SK-N-SH (cell line): ENCODE measurements at regions not wholly inside any gene's neighbourhood (a gene's known extent, or its start where the extent isn't known, plus 50 kb on each side); places are given as distances from the start of the nearest gene placed in this dataset.

Source experiments
- CTCF ChIA-PET: fragments of 300-600, 350-600 bp; formaldehyde crosslinking; extraction: SDS; loops from one replicate; lab custom pipeline; 2021; lab: Yijun Ruan, JAX
- POLR2A ChIA-PET: fragments of 350-600 bp; sonication (Branson Sonifier 250); formaldehyde crosslinking; extraction: SDS; loops from one replicate; lab custom pipeline; 2020; ENCODE audit warnings: antibody characterized with exemption, inconsistent platforms; lab: Yijun Ruan, JAX
- DNase-seq: peaks from one replicate; pipeline ENCODE4 v3.0.0; 2012
- H2AFZ ChIP-seq: fragments of 200-600 bp; sonication (generic); 2 replicates; pipeline ENCODE4 v1.8.1; 2016; ENCODE audit warnings: antibody characterized with exemption, mild to moderate bottlenecking, low read depth
- H3F3A ChIP-seq: fragments of 200-600 bp; sonication (generic); replicated peaks from 2 replicates; pipeline ENCODE3; 2016; ENCODE audit warnings: antibody characterized with exemption, mild to moderate bottlenecking; ENCODE audit not compliant: insufficient read depth
- H3K27ac ChIP-seq, 2 experiments: fragments of 200-500 bp in 1 of 2; fragments of 200-600 bp in 1 of 2; sonication (Bioruptor generic) in 1 of 2; sonication (generic), shearing (Covaris generic) in 1 of 2; 2 replicates each; pipeline versions ENCODE4 v1.5.1 to v1.6.1; 2014 to 2016; ENCODE audit warnings: low read depth in 2 of 2, inconsistent platforms in 1 of 2, low read length in 1 of 2, mild to moderate bottlenecking in 1 of 2, mixed read lengths in 1 of 2
- H3K27me3 ChIP-seq: fragments of 200-600 bp; sonication (generic), shearing (Covaris generic); 2 replicates; pipeline ENCODE4 v1.6.1; 2016; ENCODE audit warnings: mixed run types; ENCODE audit not compliant: insufficient read depth
- H3K36me3 ChIP-seq, 2 experiments: fragments of 200-500 bp in 1 of 2; fragments of 200-600 bp in 1 of 2; sonication (Bioruptor generic) in 1 of 2; sonication (generic) in 1 of 2; replicated peaks in 1 of 2; 2 replicates each; pipeline versions ENCODE3 to v1.5.1; 2014 to 2016; ENCODE audit warnings: low read length in 1 of 2, mild to moderate bottlenecking in 1 of 2; ENCODE audit not compliant: insufficient read depth in 2 of 2, control insufficient read depth in 1 of 2
- H3K4me1 ChIP-seq, 2 experiments: fragments of 200-500 bp in 1 of 2; fragments of 200-600 bp in 1 of 2; sonication (Bioruptor generic) in 1 of 2; sonication (generic), shearing (Covaris generic) in 1 of 2; 2 replicates each; pipeline versions ENCODE4 v1.5.1 to v1.6.1; 2014 to 2016; ENCODE audit warnings: low read depth in 1 of 2, low read length in 1 of 2, mixed run types in 1 of 2; ENCODE audit not compliant: insufficient read depth in 2 of 2, control insufficient read depth in 1 of 2
- H3K4me2 ChIP-seq: fragments of 200-600 bp; sonication (generic), shearing (Covaris generic); 2 replicates; pipeline ENCODE4 v1.6.1; 2017; ENCODE audit warnings: mixed run types
- H3K4me3 ChIP-seq, 2 experiments: fragments of 200-500 bp in 1 of 2; fragments of 200-600 bp in 1 of 2; sonication (Bioruptor generic) in 1 of 2; sonication (generic), shearing (Covaris generic) in 1 of 2; 2 replicates each; pipeline versions ENCODE4 v1.5.1 to v1.8.1; 2014 to 2016; ENCODE audit warnings: low read depth in 2 of 2, inconsistent platforms in 1 of 2, low read length in 1 of 2, mild to moderate bottlenecking in 1 of 2, mixed read lengths in 1 of 2, moderate library complexity in 1 of 2
- H3K79me2 ChIP-seq: fragments of 200-600 bp; sonication (generic); 2 replicates; pipeline ENCODE4 v1.8.1; 2017; ENCODE audit warnings: mild to moderate bottlenecking; ENCODE audit not compliant: insufficient read depth
- H3K9ac ChIP-seq: fragments of 200-600 bp; sonication (generic); 2 replicates; pipeline ENCODE4 v1.6.1; 2017; ENCODE audit warnings: mixed run types
- H3K9me2 ChIP-seq: fragments of 200-600 bp; sonication (generic); 2 replicates; pipeline ENCODE4 v1.6.1; 2017; ENCODE audit warnings: mixed run types
- H3K9me3 ChIP-seq: fragments of 200-600 bp; sonication (generic); 2 replicates; pipeline ENCODE4 v1.6.1; 2017; ENCODE audit warnings: mixed run types, mild to moderate bottlenecking, moderate library complexity
- H4K20me1 ChIP-seq: fragments of 200-600 bp; sonication (generic); 2 replicates; pipeline ENCODE4 v1.6.1; 2017; ENCODE audit warnings: mild to moderate bottlenecking, mixed run types; ENCODE audit not compliant: insufficient read depth
- CHD2 ChIP-seq: fragments of 150-350 bp; IDR thresholded peaks from 2 replicates; pipeline ENCODE4 v1.6.1; 2018; ENCODE audit warnings: low read length; ENCODE audit not compliant: partially characterized antibody
- ELF1 ChIP-seq: IDR thresholded peaks from 2 replicates; pipeline ENCODE4 v1.4.0; 2012
- FOSL2 ChIP-seq: IDR thresholded peaks from 2 replicates; pipeline ENCODE4 v1.4.0; 2012; ENCODE audit warnings: low read depth, mild to moderate bottlenecking, moderate library complexity, borderline replicate concordance
- FOXM1 ChIP-seq: IDR thresholded peaks from 2 replicates; pipeline ENCODE4 v1.4.0; 2012; ENCODE audit warnings: low read depth, mild to moderate bottlenecking
- GABPA ChIP-seq: IDR thresholded peaks from 2 replicates; pipeline ENCODE4 v1.4.0; 2012; ENCODE audit warnings: low read depth, mild to moderate bottlenecking
- MXI1 ChIP-seq: IDR thresholded peaks from 2 replicates; pipeline ENCODE4 v1.6.1; 2012; ENCODE audit warnings: mild to moderate bottlenecking, low read depth, low read length, improper control_type of control experiment
- NRF1 ChIP-seq: IDR thresholded peaks from 2 replicates; pipeline ENCODE4 v1.6.1; 2012; ENCODE audit warnings: low read depth, mild to moderate bottlenecking, low read length
- RFX5 ChIP-seq: IDR thresholded peaks from 2 replicates; pipeline ENCODE4 v1.6.1; 2012; ENCODE audit warnings: mild to moderate bottlenecking, improper control_type of control experiment, low read length
- RXRA ChIP-seq: IDR thresholded peaks from 2 replicates; pipeline ENCODE4 v1.4.0; 2012; ENCODE audit warnings: low read depth, mild to moderate bottlenecking, borderline replicate concordance
- SMC3 ChIP-seq: IDR thresholded peaks from 2 replicates; pipeline ENCODE4 v1.6.1; 2012; ENCODE audit warnings: low read depth, low read length, improper control_type of control experiment
- TCF12 ChIP-seq: IDR thresholded peaks from 2 replicates; pipeline ENCODE4 v1.4.0; 2012
- ZBTB33 ChIP-seq: IDR thresholded peaks from 2 replicates; pipeline ENCODE4 v1.4.0; 2012; ENCODE audit warnings: low read depth, borderline replicate concordance
- WGBS: methylation state at CpG from one replicate; pipeline ENCODE4 v1.1.6; 2017; ENCODE audit warnings: low lambda C conversion rate; 5-methylcytosine and 5-hydroxymethylcytosine counted together

GRCh38 chr2:15874321-15874720 is 66.0 kb upstream of the MYCN start:
- H3F3A ChIP-seq = no peaks in the 10 kb centered on the region
- peaks cover 0 to 5% of the 10 kb centered on the region in 2 experiments; a peak in 1 of 4 replicates for H3K4me1 ChIP-seq
- H2AFZ ChIP-seq = no peak overlapping the region
- CTCF ChIA-PET = no interaction called here
- no peak for DNase-seq
- no peak overlapping the region for H3K9ac ChIP-seq
- no peaks in the 10 kb centered on the region for H3K9me3 ChIP-seq
- 28% methylated on average over 3 of the region's 3 CpGs for WGBS
- H4K20me1 ChIP-seq = no peaks in the 10 kb centered on the region
- no peak overlapping the region for H3K27ac ChIP-seq
- no peaks in the 10 kb centered on the region for H3K27me3 ChIP-seq
- no peak overlapping the region for H3K4me2 ChIP-seq
- no peak for TF ChIP-seq MXI1
- TF ChIP-seq RFX5 = no peak
- TF ChIP-seq, all 33 proteins: peak for 0
- no peaks in the 10 kb centered on the region for H3K36me3 ChIP-seq
- POLR2A ChIA-PET = no interaction called here
- no peaks in the 10 kb centered on the region for H3K9me2 ChIP-seq
- no peaks in the 10 kb centered on the region for H3K79me2 ChIP-seq
- H3K4me3 ChIP-seq = no peak overlapping the region

- H3K27ac ChIP-seq = no peak overlapping the region
- H3K4me1 ChIP-seq = peaks cover 0 to 5% of the 10 kb centered on the region in 2 experiments; a peak in 1 of 4 replicates
- H4K20me1 ChIP-seq = no peaks in the 10 kb centered on the region
- TF ChIP-seq ELF1 = no peak
- no peak for TF ChIP-seq GABPA
- no peak for TF ChIP-seq FOXM1
- TF ChIP-seq NRF1 = no peak
- TF ChIP-seq ZBTB33 = no peak
- TF ChIP-seq TCF12 = no peak
- no peak for TF ChIP-seq SMC3
- TF ChIP-seq MXI1 = no peak
- no peak for TF ChIP-seq FOSL2
- no peak for TF ChIP-seq CHD2
- no peak for TF ChIP-seq RXRA
- CTCF ChIA-PET = interaction anchor here (0.6 kb wide), 1 partner anchor 93 kb away, joined by 3 read pairs; no protein-coding TSS in a partner anchor
- H3K4me3 ChIP-seq = no peak overlapping the region
- no peaks in the 10 kb centered on the region for H3K9me2 ChIP-seq
- H3K9ac ChIP-seq = no peak overlapping the region
- WGBS = 30% methylated on average over 7 of the region's 7 CpGs
- no peak for DNase-seq
- H3K36me3 ChIP-seq = no peaks in the 10 kb centered on the region
- no peaks in the 10 kb centered on the region for H3F3A ChIP-seq
- no peak overlapping the region for H3K4me2 ChIP-seq
- H3K9me3 ChIP-seq = no peaks in the 10 kb centered on the region
- no peaks in the 10 kb centered on the region for H3K79me2 ChIP-seq
- H2AFZ ChIP-seq = no peak overlapping the region
- POLR2A ChIA-PET = interaction anchor here (0.6 to 0.7 kb wide), 2 partner anchors 15 to 122 kb away, joined by 3 read pairs; no protein-coding TSS in a partner anchor
- H3K27me3 ChIP-seq = no peaks in the 10 kb centered on the region
Observed at GRCh38 chr2:15874854-15875804, 65.2 kb upstream of the MYCN start.
